ENCODE measurements at regions not wholly inside any gene's neighbourhood (a gene's known extent, or its start where the extent isn't known, plus 50 kb on each side); places are given as distances from the start of the nearest gene placed in this dataset.
"Not testable (repeated sequence)": the region's sequence is repeated elsewhere in the genome, so short reads cannot be mapped to it uniquely, and the experiment has no call there.

GRCh38 chr3:66934041-66934440 lies 64.1 kb upstream of the KBTBD8 start:
- no peak overlapping the region for H3K4me3 ChIP-seq (ENCODE audit: severe bottlenecking)
- no peak overlapping the region for H3K27ac ChIP-seq (ENCODE audit: poor library complexity, severe bottlenecking)
- H3K36me3 ChIP-seq (ENCODE audit: low read depth), result no peaks in the 10 kb centered on the region
- no peak for ATAC-seq (ENCODE audit: low read depth)
- H3K27me3 ChIP-seq (ENCODE audit: insufficient read depth, poor library complexity, severe bottlenecking), result peaks cover 16% of the 10 kb centered on the region
- H3K9me3 ChIP-seq (ENCODE audit: severe bottlenecking), result no peaks in the 10 kb centered on the region
- no peaks in the 10 kb centered on the region for H3K4me1 ChIP-seq (ENCODE audit: insufficient read depth, poor library complexity, severe bottlenecking)
- TF ChIP-seq CTCF (IDR thresholded peaks at IDR 0.05; ENCODE audit: poor library complexity, severe bottlenecking), result no peak
- DNase-seq (ENCODE audit: low spot score), result no peak

GRCh38 chr3:66934725-66935124 lies 63.4 kb upstream of the KBTBD8 start:
- Histone ChIP-seq H3K27me3 (ENCODE audit: insufficient read depth, poor library complexity, severe bottlenecking) (peaks cover 13% of the 10 kb centered on the region), H3K4me3 (ENCODE audit: severe bottlenecking) (no peak overlapping the region), H3K4me1 (ENCODE audit: insufficient read depth, poor library complexity, severe bottlenecking) (no peaks in the 10 kb centered on the region), H3K27ac (ENCODE audit: poor library complexity, severe bottlenecking) (no peak overlapping the region), H3K36me3 (ENCODE audit: low read depth) (no peaks in the 10 kb centered on the region), H3K9me3 (ENCODE audit: severe bottlenecking) (no peaks in the 10 kb centered on the region)
- no peak for DNase-seq (ENCODE audit: low spot score)
- ATAC-seq (ENCODE audit: low read depth), result no peak
- no peak for TF ChIP-seq CTCF (IDR thresholded peaks at IDR 0.05; ENCODE audit: poor library complexity, severe bottlenecking)

DNA sequence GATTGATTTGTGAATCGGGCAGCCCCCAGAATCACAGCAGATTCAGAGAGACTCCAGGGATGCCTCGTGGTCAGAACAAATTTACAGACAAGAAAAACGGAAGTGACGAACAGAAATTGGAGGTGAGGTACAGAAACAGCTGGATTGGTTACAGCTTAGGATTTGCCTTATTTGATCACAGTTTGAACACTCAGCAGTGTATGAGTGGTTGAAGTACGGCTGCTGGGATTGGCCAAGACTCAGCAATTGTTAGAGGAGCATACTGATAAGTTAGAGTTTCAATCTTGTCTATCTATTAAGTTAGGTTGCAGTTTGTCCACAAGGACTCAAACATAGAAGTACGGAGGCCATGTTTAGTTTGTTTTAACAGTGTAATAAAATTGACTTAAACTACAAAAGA lies 61.1 kb upstream of the KBTBD8 start:
- H3K4me1 ChIP-seq (ENCODE audit: insufficient read depth, poor library complexity, severe bottlenecking); H3K4me3 ChIP-seq (ENCODE audit: severe bottlenecking); H3K27me3 ChIP-seq (ENCODE audit: insufficient read depth, poor library complexity, severe bottlenecking); H3K36me3 ChIP-seq (ENCODE audit: low read depth); DNase-seq (ENCODE audit: low spot score); H3K9me3 ChIP-seq (ENCODE audit: severe bottlenecking); H3K27ac ChIP-seq (ENCODE audit: poor library complexity, severe bottlenecking); ATAC-seq (ENCODE audit: low read depth): not testable (repeated sequence)

DNA sequence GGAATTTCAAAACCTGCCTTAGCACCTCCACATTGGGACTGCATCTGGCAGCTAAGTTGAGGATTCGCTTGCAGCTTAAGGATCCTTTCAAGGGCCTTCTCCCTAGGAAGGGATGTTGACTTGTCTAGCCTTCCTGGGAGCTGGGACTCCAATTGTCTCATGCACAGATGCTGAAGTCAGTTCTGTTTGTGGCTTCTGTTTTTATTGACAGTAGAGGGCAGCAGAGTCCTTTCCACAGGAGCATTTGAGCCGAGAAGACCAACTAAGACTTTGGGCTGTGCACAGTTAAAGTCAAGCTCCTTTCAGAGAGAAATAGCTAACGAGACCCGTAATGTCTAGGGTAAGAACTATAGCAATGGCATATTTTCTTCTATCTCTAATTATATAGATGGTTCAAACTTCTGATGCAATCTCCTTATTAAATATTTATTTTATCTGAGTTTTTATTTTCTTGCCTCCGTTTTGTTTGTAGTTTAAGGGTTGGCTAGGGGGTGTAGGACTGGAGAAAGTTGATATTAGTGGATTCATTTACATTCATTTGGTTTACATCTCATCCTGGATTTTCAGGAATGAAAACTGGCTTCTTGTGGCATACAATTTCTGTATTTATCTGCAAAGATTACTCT lies 59.7 kb upstream of the KBTBD8 start:
- peak; percentile 87 for TF ChIP-seq CTCF (IDR thresholded peaks at IDR 0.05; ENCODE audit: poor library complexity, severe bottlenecking)
- no peaks in the 10 kb centered on the region for H3K9me3 ChIP-seq (ENCODE audit: severe bottlenecking)
- no peaks in the 10 kb centered on the region for H3K36me3 ChIP-seq (ENCODE audit: low read depth)
- DNase-seq (ENCODE audit: low spot score), result no peak
- no peak overlapping the region for H3K4me3 ChIP-seq (ENCODE audit: severe bottlenecking)
- peak; percentile 84 for ATAC-seq (ENCODE audit: low read depth)
- peaks cover 10% of the 10 kb centered on the region for H3K27me3 ChIP-seq (ENCODE audit: insufficient read depth, poor library complexity, severe bottlenecking)
- no peaks in the 10 kb centered on the region for H3K4me1 ChIP-seq (ENCODE audit: insufficient read depth, poor library complexity, severe bottlenecking)
- no peak overlapping the region for H3K27ac ChIP-seq (ENCODE audit: poor library complexity, severe bottlenecking)

DNA sequence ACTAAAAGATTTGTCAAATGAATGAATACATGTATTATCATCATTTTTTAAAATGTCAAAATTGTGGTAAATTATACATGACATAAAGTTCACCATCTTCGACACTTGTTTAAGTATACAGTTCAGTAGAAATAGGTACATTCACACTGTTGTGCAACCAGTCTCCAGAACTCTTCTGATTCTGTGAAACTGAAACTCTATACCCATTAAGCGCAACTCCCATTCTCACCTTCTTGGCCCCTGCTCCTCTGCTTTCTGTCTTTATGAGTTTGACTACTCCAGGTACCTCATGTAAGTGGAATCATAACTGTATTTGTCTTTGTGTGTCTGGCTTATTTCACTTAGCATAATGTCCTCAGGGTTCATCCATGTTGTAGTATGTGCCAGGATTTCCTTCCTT lies 50.1 kb upstream of the KBTBD8 start:
- no peak for DNase-seq (ENCODE audit: low spot score)
- Histone ChIP-seq H3K27ac (ENCODE audit: poor library complexity, severe bottlenecking) (no peak overlapping the region), H3K36me3 (ENCODE audit: low read depth) (no peaks in the 10 kb centered on the region), H3K4me3 (ENCODE audit: severe bottlenecking) (no peak overlapping the region), H3K27me3 (ENCODE audit: insufficient read depth, poor library complexity, severe bottlenecking) (peaks cover 4% of the 10 kb centered on the region), H3K9me3 (ENCODE audit: severe bottlenecking) (no peaks in the 10 kb centered on the region), H3K4me1 (ENCODE audit: insufficient read depth, poor library complexity, severe bottlenecking) (no peaks in the 10 kb centered on the region)
- ATAC-seq (ENCODE audit: low read depth), result no peak
- TF ChIP-seq CTCF (IDR thresholded peaks at IDR 0.05; ENCODE audit: poor library complexity, severe bottlenecking), result no peak
